Uterus (tissue), 3 donors: ENCODE measurements at regions not wholly inside any gene's neighbourhood (a gene's known extent, or its start where the extent isn't known, plus 50 kb on each side); places are given as distances from the start of the nearest gene placed in this dataset.

ENCODE experiments used
- DNase-seq, 2 donors: peaks; one replicate each; pipeline ENCODE4 v3.0.0-alpha.2; 2019 to 2020
- H3K27ac ChIP-seq, 2 donors: fragments of 200-600 bp; sonication (generic); 1 replicate in 1 of 2; 2 replicates in 1 of 2; pipeline ENCODE4 v1.5.1; 2016 to 2018
- H3K27me3 ChIP-seq, 2 donors: fragments of 200-600 bp; sonication (generic); one replicate each; pipeline ENCODE4 v1.5.1; 2018 to 2019; ENCODE audit warnings: control low read depth in 1 of 2
- H3K36me3 ChIP-seq, 2 donors: fragments of 200-600 bp; sonication (generic); one replicate each; pipeline ENCODE4 v1.5.1; 2019; ENCODE audit warnings: control low read depth in 1 of 2
- H3K4me1 ChIP-seq, 2 donors: fragments of 200-600 bp; sonication (generic); one replicate each; pipeline ENCODE4 v1.5.1; 2018 to 2019; ENCODE audit warnings: control low read depth in 1 of 2
- H3K4me3 ChIP-seq, 2 donors: fragments of 200-600 bp; sonication (generic); 1 replicate in 1 of 2; 2 replicates in 1 of 2; pipeline ENCODE4 v1.5.1; 2018 to 2019; ENCODE audit warnings: mild to moderate bottlenecking in 1 of 2
- H3K9me3 ChIP-seq, 2 donors: fragments of 200-600 bp; sonication (generic); one replicate each; pipeline ENCODE4 v1.5.1; 2019; ENCODE audit warnings: control low read depth in 1 of 2
- CTCF ChIP-seq, 4 experiments: fragments of 200-600 bp in 2 of 4; fragments of 450-650 bp in 2 of 4; sonication (generic) in 2 of 4; IDR thresholded peaks; one replicate each; pipeline ENCODE4 v1.5.1; 2016 to 2019; ENCODE audit warnings: antibody characterized with exemption in 4 of 4, mild to moderate bottlenecking in 2 of 4, moderate library complexity in 1 of 4
- POLR2A ChIP-seq, 2 donors: fragments of 450-650 bp; IDR thresholded peaks; one replicate each; pipeline ENCODE4 v1.6.1; 2016; ENCODE audit warnings: antibody characterized with exemption in 2 of 2, mild to moderate bottlenecking in 1 of 2, moderate library complexity in 1 of 2
- intact Hi-C: fragments of 100-400 bp; cut with DNase I; formaldehyde crosslinking; loops from one replicate; pipeline ENCODE4 v1.15.1; 2023; ENCODE audit warnings: low total_unique reads
- donor health status: DM: yes; HTN: yes; CAD: no.

GRCh38 chr20:19859444-19859843, 101.4 kb downstream of the RIN2 start:
- intact Hi-C loops = no loop called here
- Histone ChIP-seq H3K27me3 (no peaks in the 10 kb centered on the region), H3K4me1 (no peaks in the 10 kb centered on the region), H3K9me3 (no peaks in the 10 kb centered on the region), H3K36me3 (no peaks in the 10 kb centered on the region), H3K4me3 (no peak overlapping the region), H3K27ac (peak overlapping the region in 1 of 2 donors; percentile 49)
- no peak for TF ChIP-seq CTCF (IDR thresholded peaks at IDR 0.05)
- TF ChIP-seq POLR2A (IDR thresholded peaks at IDR 0.05) = no peak
- no peak for DNase-seq

- H3K27ac ChIP-seq = no peak overlapping the region
- no peaks in the 10 kb centered on the region for H3K27me3 ChIP-seq
- H3K4me3 ChIP-seq = no peak overlapping the region
- no peaks in the 10 kb centered on the region for H3K36me3 ChIP-seq
- intact Hi-C loops = no loop called here
- H3K9me3 ChIP-seq = no peaks in the 10 kb centered on the region
- TF ChIP-seq CTCF (IDR thresholded peaks at IDR 0.05) (no peak), POLR2A (IDR thresholded peaks at IDR 0.05) (no peak)
- no peaks in the 10 kb centered on the region for H3K4me1 ChIP-seq
- no peak for DNase-seq
Observed at GRCh38 chr20:19860737-19861136, 102.7 kb downstream of the RIN2 start.

- no peak for DNase-seq
- no peaks in the 10 kb centered on the region for H3K4me1 ChIP-seq
- no peaks in the 10 kb centered on the region for H3K36me3 ChIP-seq
- TF ChIP-seq POLR2A (IDR thresholded peaks at IDR 0.05) (no peak), CTCF (IDR thresholded peaks at IDR 0.05) (no peak)
- no peaks in the 10 kb centered on the region for H3K27me3 ChIP-seq
- intact Hi-C loops = no loop called here
- H3K4me3 ChIP-seq = no peak overlapping the region
- H3K9me3 ChIP-seq = no peaks in the 10 kb centered on the region
- H3K27ac ChIP-seq = no peak overlapping the region
Observed at GRCh38 chr20:19861147-19861759, 103.2 kb downstream of the RIN2 start.

GRCh38 chr20:19864130-19864529, 106.1 kb downstream of the RIN2 start:
- H3K27me3 ChIP-seq = no peaks in the 10 kb centered on the region
- no peak for TF ChIP-seq CTCF (IDR thresholded peaks at IDR 0.05)
- TF ChIP-seq POLR2A (IDR thresholded peaks at IDR 0.05) = no peak
- H3K36me3 ChIP-seq = no peaks in the 10 kb centered on the region
- DNase-seq = no peak
- H3K4me1 ChIP-seq = no peaks in the 10 kb centered on the region
- intact Hi-C loops = no loop called here
- H3K9me3 ChIP-seq = no peaks in the 10 kb centered on the region
- H3K4me3 ChIP-seq = no peak overlapping the region
- no peak overlapping the region for H3K27ac ChIP-seq

GRCh38 chr20:19866070-19866469, 108.0 kb downstream of the RIN2 start:
- H3K27ac ChIP-seq = no peak overlapping the region
- intact Hi-C loops = no loop called here
- TF ChIP-seq CTCF (IDR thresholded peaks at IDR 0.05) (no peak), POLR2A (IDR thresholded peaks at IDR 0.05) (no peak)
- H3K4me3 ChIP-seq = no peak overlapping the region
- DNase-seq = no peak
- no peaks in the 10 kb centered on the region for H3K36me3 ChIP-seq
- H3K4me1 ChIP-seq = no peaks in the 10 kb centered on the region
- H3K27me3 ChIP-seq = no peaks in the 10 kb centered on the region
- H3K9me3 ChIP-seq = no peaks in the 10 kb centered on the region
